ENCODE measurements at regions not wholly inside any gene's neighbourhood (a gene's known extent, or its start where the extent isn't known, plus 50 kb on each side); places are given as distances from the start of the nearest gene placed in this dataset.

GRCh38 chr10:107806026-107806425 lies 641.5 kb upstream of the SORCS1 start:
- DNase-seq (ENCODE audit: low read depth, low spot score) (no peak), ATAC-seq (no peak)
- Histone ChIP-seq H3K79me2 (ENCODE audit: insufficient read depth, low read length) (no peaks in the 10 kb centered on the region), H3K27ac (ENCODE audit: low read depth, low read length) (no peak overlapping the region), H3K4me1 (ENCODE audit: control insufficient read depth in 1 of 2, insufficient read depth in 2 of 2, low read length in 2 of 2) (no peaks in the 10 kb centered on the region), H2AFZ (ENCODE audit: low read depth, low read length, poor library complexity, severe bottlenecking) (no peak overlapping the region), H3K9ac (ENCODE audit: low read length) (no peak overlapping the region), H3K9me3 (ENCODE audit: control insufficient read depth in 1 of 2, insufficient read depth in 1 of 2, low read depth in 1 of 2, low read length in 2 of 2) (peaks cover 29 to 35% of the 10 kb centered on the region in 2 experiments; a peak in 2 of 4 replicates), H4K20me1 (ENCODE audit: insufficient read depth) (no peaks in the 10 kb centered on the region), H3K9me2 (ENCODE audit: insufficient read depth) (no peaks in the 10 kb centered on the region), H3K4me3 (replicated peaks in 1 of 2; ENCODE audit: low read depth in 1 of 2, low read length in 2 of 2) (no peak overlapping the region), H3K27me3 (ENCODE audit: insufficient read depth, low read length) (no peaks in the 10 kb centered on the region), H3K36me3 (ENCODE audit: control insufficient read depth in 1 of 2, insufficient read depth in 2 of 2, low read length in 2 of 2) (no peaks in the 10 kb centered on the region), H3K4me2 (ENCODE audit: low read length) (no peak overlapping the region)
- ChIA-PET RAD21 (ENCODE audit: low non-redundant PET in 1 of 2, low total read pairs in 2 of 2, uncharacterized antibody in 2 of 2, unreplicated experiment in 2 of 2) (no interaction called here), POLR2A (no interaction called here), CTCF (no interaction called here)
- no TSS peak for BruUV-seq (replicated peaks)
- no peak for TF ChIP-seq POLR2A (IDR thresholded peaks at IDR 0.05; ENCODE audit: borderline replicate concordance, extremely low read depth, insufficient read depth, insufficient read length)
- no peak for TF ChIP-seq EZH2phosphoT487 (IDR thresholded peaks at IDR 0.05; ENCODE audit: borderline replicate concordance)
- TF ChIP-seq ZNF274 (IDR thresholded peaks at IDR 0.05; ENCODE audit: low read depth, low read length), result no peak
- intact Hi-C loops (cut with micrococcal nuclease), result no loop called here

GRCh38 chr10:107803546-107803945 lies 639.0 kb upstream of the SORCS1 start:
- no peak for ATAC-seq
- ChIA-PET CTCF (no interaction called here), POLR2A (no interaction called here), RAD21 (ENCODE audit: low non-redundant PET in 1 of 2, low total read pairs in 2 of 2, uncharacterized antibody in 2 of 2, unreplicated experiment in 2 of 2) (no interaction called here)
- no peak overlapping the region for H2AFZ ChIP-seq (ENCODE audit: low read depth, low read length, poor library complexity, severe bottlenecking)
- no peak for DNase-seq (ENCODE audit: low read depth, low spot score)
- H3K4me1 ChIP-seq (ENCODE audit: control insufficient read depth in 1 of 2, insufficient read depth in 2 of 2, low read length in 2 of 2), result no peaks in the 10 kb centered on the region
- H3K9me2 ChIP-seq (ENCODE audit: insufficient read depth), result no peaks in the 10 kb centered on the region
- H3K27me3 ChIP-seq (ENCODE audit: insufficient read depth, low read length), result no peaks in the 10 kb centered on the region
- TF ChIP-seq, protein P1, sequence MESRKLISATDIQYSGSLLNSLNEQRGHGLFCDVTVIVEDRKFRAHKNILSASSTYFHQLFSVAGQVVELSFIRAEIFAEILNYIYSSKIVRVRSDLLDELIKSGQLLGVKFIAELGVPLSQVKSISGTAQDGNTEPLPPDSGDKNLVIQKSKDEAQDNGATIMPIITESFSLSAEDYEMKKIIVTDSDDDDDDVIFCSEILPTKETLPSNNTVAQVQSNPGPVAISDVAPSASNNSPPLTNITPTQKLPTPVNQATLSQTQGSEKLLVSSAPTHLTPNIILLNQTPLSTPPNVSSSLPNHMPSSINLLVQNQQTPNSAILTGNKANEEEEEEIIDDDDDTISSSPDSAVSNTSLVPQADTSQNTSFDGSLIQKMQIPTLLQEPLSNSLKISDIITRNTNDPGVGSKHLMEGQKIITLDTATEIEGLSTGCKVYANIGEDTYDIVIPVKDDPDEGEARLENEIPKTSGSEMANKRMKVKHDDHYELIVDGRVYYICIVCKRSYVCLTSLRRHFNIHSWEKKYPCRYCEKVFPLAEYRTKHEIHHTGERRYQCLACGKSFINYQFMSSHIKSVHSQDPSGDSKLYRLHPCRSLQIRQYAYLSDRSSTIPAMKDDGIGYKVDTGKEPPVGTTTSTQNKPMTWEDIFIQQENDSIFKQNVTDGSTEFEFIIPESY (IDR thresholded peaks at IDR 0.05; ENCODE audit: extremely low read depth, insufficient replicate concordance, low read length), result no peak
- TF ChIP-seq SRF (IDR thresholded peaks at IDR 0.05; ENCODE audit: low read depth) (no peak), MAX (IDR thresholded peaks at IDR 0.05) (no peak), FOSL1 (IDR thresholded peaks at IDR 0.05; ENCODE audit: low read depth) (no peak), ZNF274 (IDR thresholded peaks at IDR 0.05; ENCODE audit: low read depth, low read length) (no peak), POLR2AphosphoS5 (IDR thresholded peaks at IDR 0.05; ENCODE audit: low read depth, low read length) (no peak), SIN3A (IDR thresholded peaks at IDR 0.05; ENCODE audit: low read depth) (no peak), YY1 (IDR thresholded peaks at IDR 0.05; ENCODE audit: extremely low read depth, insufficient replicate concordance, low read depth, low read length) (no peak), EGR1 (IDR thresholded peaks at IDR 0.05; ENCODE audit: low read depth) (no peak)
- TF ChIP-seq, protein P2, sequence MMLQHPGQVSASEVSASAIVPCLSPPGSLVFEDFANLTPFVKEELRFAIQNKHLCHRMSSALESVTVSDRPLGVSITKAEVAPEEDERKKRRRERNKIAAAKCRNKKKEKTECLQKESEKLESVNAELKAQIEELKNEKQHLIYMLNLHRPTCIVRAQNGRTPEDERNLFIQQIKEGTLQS (IDR thresholded peaks at IDR 0.05), result no peak
- H3K9me3 ChIP-seq (ENCODE audit: control insufficient read depth in 1 of 2, insufficient read depth in 1 of 2, low read depth in 1 of 2, low read length in 2 of 2), result peaks cover 31 to 34% of the 10 kb centered on the region in 2 experiments; a peak in 2 of 4 replicates
- H3K79me2 ChIP-seq (ENCODE audit: insufficient read depth, low read length), result no peaks in the 10 kb centered on the region
- H3K4me3 ChIP-seq (replicated peaks in 1 of 2; ENCODE audit: low read depth in 1 of 2, low read length in 2 of 2), result no peak overlapping the region
- H3K4me2 ChIP-seq (ENCODE audit: low read length), result no peak overlapping the region
- no TSS peak for BruUV-seq (replicated peaks)
- no peak overlapping the region for H3K27ac ChIP-seq (ENCODE audit: low read depth, low read length)
- H3K36me3 ChIP-seq (ENCODE audit: control insufficient read depth in 1 of 2, insufficient read depth in 2 of 2, low read length in 2 of 2), result no peaks in the 10 kb centered on the region
- intact Hi-C loops (cut with micrococcal nuclease), result no loop called here
- no peak overlapping the region for H3K9ac ChIP-seq (ENCODE audit: low read length)
- H4K20me1 ChIP-seq (ENCODE audit: insufficient read depth), result no peaks in the 10 kb centered on the region

All from HCT116 (cell line).